DOHH2 (cell line): ENCODE measurements at regions not wholly inside any gene's neighbourhood (a gene's known extent, or its start where the extent isn't known, plus 50 kb on each side); places are given as distances from the start of the nearest gene placed in this dataset.

ENCODE experiments used
- H3F3A ChIP-seq: fragments of 200-600 bp; sonication (generic), shearing (Covaris generic); 2 replicates; pipeline ENCODE4 v1.6.0; 2016; ENCODE audit warnings: antibody characterized with exemption, mild to moderate bottlenecking; ENCODE audit not compliant: control insufficient read depth, insufficient read depth
- H3K27ac ChIP-seq: fragments of 200-600 bp; sonication (generic); 2 replicates; pipeline ENCODE4 v1.5.1; 2014; ENCODE audit warnings: low read depth, mild to moderate bottlenecking, low read length, moderate library complexity
- H3K27me3 ChIP-seq: fragments of 200-600 bp; sonication (generic); 2 replicates; pipeline ENCODE4 v1.6.1; 2014; ENCODE audit warnings: mild to moderate bottlenecking, low read length, mixed read lengths; ENCODE audit not compliant: control insufficient read depth
- H3K36me3 ChIP-seq: fragments of 200-600 bp; sonication (generic); 2 replicates; pipeline ENCODE4 v1.6.1; 2014; ENCODE audit warnings: mild to moderate bottlenecking, low read length, moderate library complexity, mixed read lengths; ENCODE audit not compliant: control insufficient read depth
- H3K4me1 ChIP-seq: fragments of 200-600 bp; sonication (generic); 2 replicates; pipeline ENCODE4 v1.6.1; 2014; ENCODE audit warnings: mild to moderate bottlenecking, low read length, mixed read lengths; ENCODE audit not compliant: control insufficient read depth
- H3K4me2 ChIP-seq: fragments of 200-600 bp; sonication (generic); 2 replicates; pipeline ENCODE4 v1.6.0; 2014; ENCODE audit warnings: mild to moderate bottlenecking, low read length, moderate library complexity
- H3K4me3 ChIP-seq: fragments of 200-600 bp; sonication (generic); 2 replicates; pipeline ENCODE4 v1.5.1; 2014; ENCODE audit warnings: mild to moderate bottlenecking, low read length, mixed read lengths
- H3K79me2 ChIP-seq: fragments of 200-600 bp; sonication (generic); 2 replicates; pipeline ENCODE4 v1.6.1; 2014; ENCODE audit warnings: mild to moderate bottlenecking, low read length, mixed read lengths; ENCODE audit not compliant: control insufficient read depth
- H3K9me2 ChIP-seq: fragments of 200-600 bp; sonication (generic); replicated peaks from 2 replicates; pipeline ENCODE4 v1.6.1; 2014; ENCODE audit warnings: mild to moderate bottlenecking, low read length, mixed read lengths; ENCODE audit not compliant: control insufficient read depth
- H3K9me3 ChIP-seq: fragments of 200-600 bp; sonication (generic); 2 replicates; pipeline ENCODE4 v1.6.1; 2014; ENCODE audit warnings: antibody characterized with exemption, low read length, mixed read lengths; ENCODE audit not compliant: control insufficient read depth, insufficient read depth
- H4K20me1 ChIP-seq: fragments of 200-600 bp; sonication (generic); 2 replicates; pipeline ENCODE4 v1.6.0; 2014; ENCODE audit warnings: low read depth, mild to moderate bottlenecking, antibody characterized with exemption, low read length, moderate library complexity; ENCODE audit not compliant: control insufficient read depth, insufficient read depth
- CTCF ChIP-seq: fragments of 200-600 bp; sonication (generic); IDR thresholded peaks from one replicate; pipeline ENCODE4 v1.5.1; 2014; ENCODE audit warnings: antibody characterized with exemption, mild to moderate bottlenecking, low read depth, low read length; ENCODE audit not compliant: poor library complexity, severe bottlenecking
- EZH2phosphoT487 ChIP-seq: fragments of 200-600 bp; sonication (generic); IDR thresholded peaks from 2 replicates; pipeline ENCODE4 v1.6.1; 2017; ENCODE audit warnings: borderline replicate concordance, mild to moderate bottlenecking, antibody characterized with exemption, low read length, moderate library complexity, mixed read lengths

DNA sequence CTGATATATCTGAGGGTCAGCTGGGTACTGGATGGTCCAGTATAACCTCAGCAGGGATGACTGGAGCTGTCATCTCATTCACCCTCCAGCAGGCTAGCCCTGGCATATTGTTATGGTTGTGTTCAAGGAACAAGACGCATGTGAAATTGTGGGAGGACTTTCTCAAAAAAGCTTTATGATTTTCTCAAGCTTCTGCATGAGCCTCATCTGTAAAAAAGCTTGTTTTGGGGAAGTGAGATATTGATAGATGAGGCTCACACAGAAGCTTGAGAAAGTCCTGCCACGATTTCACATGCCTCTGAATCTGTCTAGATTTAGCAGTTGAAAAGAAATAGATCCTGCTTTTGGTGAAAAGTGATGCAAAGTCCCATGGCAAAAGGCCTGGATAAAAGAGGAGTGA lies 93.4 kb downstream of the SPCS3 start:
- H3K27ac ChIP-seq: no peak overlapping the region
- H3F3A ChIP-seq: no peaks in the 10 kb centered on the region
- no peaks in the 10 kb centered on the region for H3K27me3 ChIP-seq
- H3K4me2 ChIP-seq: no peak overlapping the region
- H4K20me1 ChIP-seq: no peaks in the 10 kb centered on the region
- H3K9me2 ChIP-seq: no peaks in the 10 kb centered on the region
- no peaks in the 10 kb centered on the region for H3K79me2 ChIP-seq
- H3K9me3 ChIP-seq: no peaks in the 10 kb centered on the region
- no peaks in the 10 kb centered on the region for H3K36me3 ChIP-seq
- H3K4me1 ChIP-seq: no peaks in the 10 kb centered on the region
- H3K4me3 ChIP-seq: no peak overlapping the region
- TF ChIP-seq EZH2phosphoT487 (no peak), CTCF (no peak)

- TF ChIP-seq CTCF (no peak), EZH2phosphoT487 (no peak)
- no peaks in the 10 kb centered on the region for H4K20me1 ChIP-seq
Measured at GRCh38 chr4:176422001-176422400, 102.2 kb downstream of the SPCS3 start.

DNA sequence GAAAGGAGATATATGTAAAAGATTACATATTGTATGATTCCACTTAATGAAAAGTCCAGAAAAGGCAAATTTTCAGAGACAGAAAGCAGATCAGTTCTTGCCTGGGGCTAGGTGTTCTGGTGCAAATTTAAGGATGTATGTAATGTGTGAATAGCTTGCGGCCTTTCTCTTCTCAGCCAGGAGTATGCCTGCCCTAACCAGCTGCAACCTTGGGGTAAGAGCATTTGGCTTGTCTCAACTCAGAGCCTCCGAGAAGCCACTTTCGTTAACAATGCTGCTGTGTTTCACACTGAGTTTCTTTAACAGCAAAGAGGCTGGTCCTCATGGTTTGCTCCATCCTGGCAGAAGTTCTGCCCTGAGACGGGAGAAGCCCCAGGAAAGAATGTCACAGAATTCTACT lies 102.7 kb downstream of the SPCS3 start:
- Histone ChIP-seq H3K4me3 (no peak overlapping the region), H4K20me1 (no peaks in the 10 kb centered on the region), H3F3A (no peaks in the 10 kb centered on the region), H3K27ac (no peak overlapping the region), H3K27me3 (no peaks in the 10 kb centered on the region), H3K9me2 (no peaks in the 10 kb centered on the region), H3K9me3 (no peaks in the 10 kb centered on the region), H3K4me1 (no peaks in the 10 kb centered on the region), H3K4me2 (no peak overlapping the region), H3K36me3 (no peaks in the 10 kb centered on the region), H3K79me2 (no peaks in the 10 kb centered on the region)
- no peak for TF ChIP-seq EZH2phosphoT487
- no peak for TF ChIP-seq CTCF

More at GRCh38 chr4:176422001-176422400, 102.2 kb downstream of the SPCS3 start:
- H3K4me2 ChIP-seq: no peak overlapping the region
- no peaks in the 10 kb centered on the region for H3K27me3 ChIP-seq
- no peaks in the 10 kb centered on the region for H3K36me3 ChIP-seq
- H3K4me3 ChIP-seq: no peak overlapping the region
- H3F3A ChIP-seq: no peaks in the 10 kb centered on the region
- H3K79me2 ChIP-seq: no peaks in the 10 kb centered on the region
- H3K9me3 ChIP-seq: no peaks in the 10 kb centered on the region
- H3K4me1 ChIP-seq: no peaks in the 10 kb centered on the region
- no peak overlapping the region for H3K27ac ChIP-seq
- no peaks in the 10 kb centered on the region for H3K9me2 ChIP-seq

DNA sequence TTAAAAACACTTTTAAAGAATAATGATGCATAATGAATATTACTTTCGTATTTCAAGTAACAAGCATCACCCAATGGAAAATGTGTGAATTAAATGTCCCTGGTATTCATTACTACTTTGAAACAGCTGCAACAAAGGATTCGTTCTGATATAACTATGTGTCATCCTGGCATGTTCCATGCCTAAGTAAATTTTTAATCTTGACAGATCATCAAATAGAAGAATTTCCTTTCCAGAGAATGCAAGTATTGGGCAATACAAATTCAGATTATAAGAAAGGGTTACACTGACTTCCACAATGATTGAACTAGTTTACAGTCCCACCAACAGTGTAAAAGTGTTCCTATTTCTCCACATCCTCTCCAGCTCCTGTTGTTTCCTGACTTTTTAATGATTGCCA lies 105.3 kb downstream of the SPCS3 start:
- no peaks in the 10 kb centered on the region for H3K36me3 ChIP-seq
- no peaks in the 10 kb centered on the region for H3K9me2 ChIP-seq
- no peaks in the 10 kb centered on the region for H3K27me3 ChIP-seq
- no peak overlapping the region for H3K4me3 ChIP-seq
- no peak overlapping the region for H3K4me2 ChIP-seq
- TF ChIP-seq EZH2phosphoT487: no peak
- no peak for TF ChIP-seq CTCF
- no peak overlapping the region for H3K27ac ChIP-seq
- no peaks in the 10 kb centered on the region for H3K4me1 ChIP-seq
- H3F3A ChIP-seq: no peaks in the 10 kb centered on the region
- H3K79me2 ChIP-seq: no peaks in the 10 kb centered on the region
- no peaks in the 10 kb centered on the region for H4K20me1 ChIP-seq
- H3K9me3 ChIP-seq: no peaks in the 10 kb centered on the region
